ENCODE measurements at regions not wholly inside any gene's neighbourhood (a gene's known extent, or its start where the extent isn't known, plus 50 kb on each side); places are given as distances from the start of the nearest gene placed in this dataset.
A peak's percentile ranks its signal among the peaks of the same experiment; 100 is the strongest.
"Not testable (repeated sequence)": the region's sequence is repeated elsewhere in the genome, so short reads cannot be mapped to it uniquely, and the experiment has no call there.

DNA sequence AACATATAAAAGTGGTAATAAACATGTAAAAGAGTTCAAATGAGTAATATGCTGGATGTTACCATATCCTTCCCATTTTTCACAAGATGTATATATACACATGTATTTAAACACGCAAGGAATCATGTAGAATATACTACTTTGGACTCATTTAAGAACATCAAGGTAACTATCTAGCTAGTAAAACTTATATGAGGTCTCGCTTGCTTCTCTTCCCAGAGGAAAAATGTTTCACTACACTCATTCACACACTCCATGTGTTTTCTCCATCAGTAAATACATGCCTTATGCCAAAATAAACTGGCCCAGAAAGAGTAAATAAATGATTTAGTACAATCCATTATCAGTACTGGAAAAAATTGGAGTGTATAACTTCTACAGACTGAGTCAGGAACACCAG is 229.2 kb upstream of the MME start:
- intact Hi-C loops (cut with micrococcal nuclease): no loop called here
- ATAC-seq: no peak

GRCh38 chr3:154849408-154849807 is 230.7 kb upstream of the MME start:
- ATAC-seq: no peak
- intact Hi-C loops (cut with micrococcal nuclease): no loop called here
- no peak for DNase-seq

More for the DNA sequence above, 229.2 kb upstream of the MME start:
- no peak for DNase-seq

DNA sequence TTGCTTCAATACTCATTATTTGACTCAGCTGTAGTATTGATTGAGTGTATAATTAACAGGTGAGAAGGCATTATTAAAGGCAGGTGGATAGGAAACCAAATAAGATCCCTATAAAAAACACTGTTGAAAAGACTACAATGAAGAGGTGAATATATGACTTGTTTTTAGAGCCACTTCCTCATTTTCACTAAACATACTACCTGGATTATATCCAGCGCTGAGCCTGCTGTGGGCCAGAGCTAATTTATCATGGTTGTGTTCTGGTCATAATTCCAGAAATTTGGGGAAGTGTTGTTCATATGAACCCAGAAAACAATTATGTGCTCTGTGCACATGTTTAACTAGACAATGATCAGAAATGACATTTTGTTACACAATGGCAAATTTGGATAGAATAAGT is 235.3 kb upstream of the MME start:
- DNase-seq (no peak), ATAC-seq (no peak)
- intact Hi-C loops (cut with micrococcal nuclease): no loop called here

- DNase-seq: no peak
- ATAC-seq: no peak
- intact Hi-C loops (cut with micrococcal nuclease): no loop called here
Measured at GRCh38 chr3:154843647-154844046, 236.5 kb upstream of the MME start.

DNA sequence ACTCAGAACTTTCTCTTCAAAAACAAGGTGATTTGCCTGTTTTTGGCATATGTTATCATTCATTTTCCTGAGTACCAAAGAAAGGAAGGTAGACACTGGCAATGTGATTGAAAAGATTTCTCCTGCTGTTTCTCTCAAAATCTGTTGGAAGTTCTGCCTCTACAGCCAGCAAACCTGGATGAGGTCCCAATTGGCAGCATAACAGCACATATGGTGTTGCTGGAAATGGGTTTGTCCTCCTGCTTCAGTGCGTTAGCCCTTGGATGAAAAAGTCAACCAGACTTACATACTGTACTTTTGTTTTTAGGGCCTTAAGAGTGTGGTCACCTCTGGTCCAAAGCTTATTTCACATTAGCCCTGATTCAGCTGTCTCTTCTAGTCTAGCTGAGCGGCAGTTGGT is 237.6 kb upstream of the MME start:
- DNase-seq (no peak), ATAC-seq (no peak)
- intact Hi-C loops (cut with micrococcal nuclease): no loop called here

GRCh38 chr3:154835639-154836038 is 244.5 kb upstream of the MME start:
- intact Hi-C loops (cut with micrococcal nuclease): no loop called here
- ATAC-seq: no peak
- DNase-seq: no peak

DNA sequence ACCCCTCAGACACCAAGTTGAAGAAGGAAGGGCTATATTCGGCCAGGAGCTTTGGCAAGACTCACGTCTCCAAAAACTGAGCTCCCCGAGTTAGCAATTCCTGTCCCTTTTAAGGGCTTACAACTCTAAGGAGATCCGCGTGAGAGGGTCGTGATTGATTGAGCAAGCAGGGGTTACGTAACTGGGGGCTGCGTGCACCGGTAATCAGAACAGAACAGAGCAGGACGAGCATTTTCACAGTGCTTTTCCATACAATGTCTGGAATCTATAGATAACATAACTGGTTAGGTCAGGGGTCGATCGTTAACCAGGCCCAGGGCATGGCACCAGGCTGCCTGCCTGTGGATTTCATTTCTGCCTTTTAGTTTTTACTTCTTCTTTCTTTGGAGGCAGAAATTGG is 245.3 kb upstream of the MME start:
- ATAC-seq; DNase-seq; intact Hi-C loops (cut with micrococcal nuclease): not testable (repeated sequence)

DNA sequence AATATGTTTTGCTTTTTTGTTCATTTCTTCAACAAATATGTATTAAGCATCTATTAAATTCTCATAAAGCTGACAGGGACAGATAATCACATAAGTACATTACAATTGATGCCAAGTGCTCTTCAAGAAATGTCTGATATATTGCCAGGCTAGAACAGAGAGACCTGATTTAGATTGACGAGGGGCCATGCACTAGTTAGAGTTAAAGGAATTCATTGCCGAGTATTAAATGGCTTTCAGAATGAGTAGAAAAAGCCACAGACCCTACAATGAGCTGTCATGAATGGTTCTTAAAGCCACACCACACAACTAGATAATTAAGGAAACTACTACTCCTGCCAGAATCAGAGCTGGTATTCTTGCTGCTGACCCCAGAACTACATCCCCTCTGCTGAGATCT is 250.2 kb upstream of the MME start:
- DNase-seq: no peak
- intact Hi-C loops (cut with micrococcal nuclease): no loop called here
- ATAC-seq: no peak

DNA sequence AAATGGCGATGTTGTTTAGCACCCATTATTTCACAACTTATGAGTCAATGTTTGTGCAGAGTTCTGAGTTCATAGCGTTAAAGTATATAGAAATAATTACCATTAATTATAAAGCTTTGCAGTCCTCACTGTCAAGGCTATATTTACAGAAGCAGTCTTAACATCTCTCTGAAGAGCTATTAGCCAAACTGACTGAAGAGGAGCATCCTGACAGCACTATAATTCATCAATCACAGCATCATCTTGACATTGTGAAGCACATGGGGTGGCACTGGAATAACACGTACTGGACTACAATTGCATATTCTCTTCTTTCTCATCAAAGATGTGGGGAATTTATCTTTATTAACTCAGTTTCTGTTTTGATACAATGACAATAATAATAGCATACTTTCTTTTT is 260.6 kb upstream of the MME start:
- DNase-seq: no peak
- intact Hi-C loops (cut with micrococcal nuclease): no loop called here
- ATAC-seq: no peak

DNA sequence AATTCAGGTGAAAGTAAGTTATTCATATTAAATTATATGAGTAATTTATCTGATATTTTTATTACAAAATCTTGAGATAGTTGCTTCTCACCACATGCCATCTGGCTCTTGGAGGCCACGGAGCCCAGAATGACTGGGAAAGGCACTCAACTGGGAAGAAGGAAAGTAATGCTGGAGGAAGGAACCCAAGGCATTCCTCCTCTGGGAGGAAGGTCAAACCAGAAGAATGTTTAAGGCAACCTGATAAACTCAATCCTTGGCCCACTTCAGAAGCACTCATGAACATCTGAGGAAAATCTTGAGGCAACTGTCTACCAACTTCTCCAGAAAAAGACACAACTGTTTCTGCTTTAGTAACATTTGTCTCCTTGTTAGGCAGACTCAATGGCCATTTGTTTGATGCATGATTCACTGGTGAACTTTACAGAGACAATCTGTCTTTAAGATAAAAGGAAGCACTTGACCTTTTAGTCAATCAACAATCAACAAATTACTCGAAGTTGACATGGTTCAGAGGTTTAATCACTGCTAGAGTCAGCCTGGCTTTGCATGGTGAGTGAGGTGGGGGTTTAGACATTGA is 261.4 kb upstream of the MME start:
- intact Hi-C loops (cut with micrococcal nuclease): no loop called here
- DNase-seq (no peak), ATAC-seq (no peak)

DNA sequence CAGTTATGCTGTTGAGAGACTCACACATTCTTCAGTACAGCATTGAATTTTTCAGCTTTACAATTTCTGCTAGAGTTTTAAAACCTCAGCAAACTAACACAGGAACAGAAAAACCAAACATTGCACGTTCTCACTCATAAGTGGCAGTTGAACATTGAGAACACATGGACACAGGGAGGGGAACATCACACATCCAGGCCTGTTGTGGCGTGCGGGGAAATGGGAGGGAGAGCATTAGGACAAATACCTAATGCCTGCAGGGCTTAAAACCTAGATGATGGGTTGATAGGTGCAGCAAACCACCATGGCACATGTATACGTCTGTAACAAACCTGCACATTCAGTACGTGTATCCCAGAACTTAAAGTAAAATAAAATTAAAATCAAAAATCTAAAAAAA is 270.1 kb upstream of the MME start:
- ATAC-seq; DNase-seq; intact Hi-C loops (cut with micrococcal nuclease): not testable (repeated sequence)

DNA sequence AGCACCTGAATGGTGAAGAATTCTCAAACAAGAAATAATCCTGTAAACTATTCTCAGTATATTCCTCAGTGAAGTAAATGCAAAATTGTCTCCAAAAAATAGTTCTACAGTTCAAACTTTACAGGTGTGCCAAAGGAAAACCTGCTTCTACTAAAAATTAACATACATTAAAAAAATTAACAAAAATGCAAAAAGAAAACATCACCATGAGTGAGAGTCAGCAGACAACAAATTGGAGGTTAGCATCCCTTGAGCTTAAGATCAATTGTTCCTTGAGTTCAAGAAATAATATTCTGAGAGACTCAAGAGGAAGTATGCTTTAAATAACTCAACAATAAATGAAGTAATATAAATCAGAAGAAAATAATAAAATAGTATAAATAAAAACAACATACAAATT is 278.4 kb upstream of the MME start:
- intact Hi-C loops (cut with micrococcal nuclease): no loop called here
- ATAC-seq: no peak
- DNase-seq: no peak

- intact Hi-C loops (cut with micrococcal nuclease): no loop called here
- DNase-seq (no peak), ATAC-seq (no peak)
Measured at GRCh38 chr3:154799800-154800199, 280.3 kb upstream of the MME start.

- ATAC-seq: peak; percentile 37
- DNase-seq: no peak
- intact Hi-C loops (cut with micrococcal nuclease): no loop called here
Measured at GRCh38 chr3:154795582-154795981, 284.5 kb upstream of the MME start.

DNA sequence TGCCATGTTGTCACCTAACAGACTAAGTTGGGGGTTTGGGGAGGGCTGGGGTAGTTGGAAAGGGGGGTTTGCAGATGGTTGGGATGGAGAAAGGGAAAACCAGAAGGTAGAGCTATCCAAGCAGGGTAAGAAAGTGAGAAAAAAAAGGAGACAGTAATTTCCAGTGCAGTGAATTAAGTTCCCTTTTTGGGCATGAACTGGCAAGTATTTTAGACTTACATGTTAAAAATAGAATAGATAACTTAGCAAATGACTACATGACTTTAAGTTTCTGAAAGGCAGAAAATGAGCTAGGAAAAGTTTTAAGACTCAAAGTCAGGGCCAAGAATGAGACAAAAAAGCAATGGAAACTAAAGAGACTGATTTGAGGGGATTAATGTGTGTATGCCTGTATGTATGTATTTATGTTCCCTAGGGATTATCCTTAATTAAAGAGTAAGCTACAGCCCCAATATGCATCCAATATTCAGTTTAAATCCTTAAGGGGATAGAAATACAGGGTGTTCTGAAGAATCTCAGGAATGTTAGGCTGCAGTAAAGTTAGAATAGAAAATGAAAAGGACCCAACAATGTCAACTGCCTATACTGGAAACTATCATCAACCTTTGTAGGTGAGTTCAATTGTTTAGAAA is 285.2 kb upstream of the MME start:
- DNase-seq: no peak
- no peak for ATAC-seq
- intact Hi-C loops (cut with micrococcal nuclease): no loop called here

- DNase-seq (no peak), ATAC-seq (peak; percentile 40)
- intact Hi-C loops (cut with micrococcal nuclease): no loop called here
Measured at GRCh38 chr3:154794391-154794790, 285.7 kb upstream of the MME start.

GRCh38 chr3:154792828-154793227 is 287.3 kb upstream of the MME start:
- no peak for ATAC-seq
- intact Hi-C loops (cut with micrococcal nuclease): no loop called here
- DNase-seq: no peak

DNA sequence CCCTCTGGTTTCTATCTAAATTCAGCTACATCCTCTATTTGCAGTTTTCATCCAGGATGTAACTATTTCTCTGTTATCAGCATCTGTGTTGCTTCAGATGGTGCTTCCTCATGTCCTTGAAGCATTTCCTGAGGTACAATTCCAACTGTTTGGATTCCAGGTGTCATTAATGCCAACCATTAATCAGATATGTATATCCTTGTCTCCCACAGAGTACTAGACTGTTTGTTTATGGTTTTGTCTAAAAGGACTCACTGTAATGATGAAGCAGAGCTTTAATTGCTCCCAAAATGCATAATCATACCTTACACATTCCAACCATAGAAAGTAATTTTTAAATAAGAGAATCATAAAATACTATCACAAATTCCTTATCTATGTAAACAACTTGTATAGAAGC is 288.5 kb upstream of the MME start:
- no peak for DNase-seq
- ATAC-seq: no peak
- intact Hi-C loops (cut with micrococcal nuclease): no loop called here

GRCh38 chr3:154786724-154787123 is 293.4 kb upstream of the MME start:
- ATAC-seq (no peak), DNase-seq (no peak)
- intact Hi-C loops (cut with micrococcal nuclease): no loop called here

DNA sequence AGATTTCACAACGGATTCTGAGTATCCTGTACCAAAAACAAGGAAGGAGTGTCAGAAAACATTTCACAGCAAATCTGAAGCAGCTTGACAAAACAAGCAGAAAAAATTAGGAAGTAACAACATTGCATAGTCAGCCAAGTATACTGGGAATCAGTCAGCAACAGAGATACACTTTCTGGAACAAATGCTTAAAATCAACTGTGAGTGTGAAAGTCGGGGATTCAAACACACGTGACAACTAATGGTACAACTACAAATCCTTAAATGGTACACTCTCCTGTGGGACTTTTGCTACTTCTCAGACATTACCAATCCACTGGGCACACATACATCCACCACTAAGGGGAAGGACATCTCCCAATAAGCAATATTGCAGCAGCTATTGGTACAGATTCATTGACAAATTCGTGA is 296.6 kb upstream of the MME start:
- DNase-seq (no peak), ATAC-seq (peak; percentile 79)
- intact Hi-C loops (cut with micrococcal nuclease): no loop called here

GRCh38 chr3:154783061-154783460 is 297.1 kb upstream of the MME start:
- ATAC-seq (peak; percentile 45), DNase-seq (no peak)
- intact Hi-C loops (cut with micrococcal nuclease): no loop called here

DNA sequence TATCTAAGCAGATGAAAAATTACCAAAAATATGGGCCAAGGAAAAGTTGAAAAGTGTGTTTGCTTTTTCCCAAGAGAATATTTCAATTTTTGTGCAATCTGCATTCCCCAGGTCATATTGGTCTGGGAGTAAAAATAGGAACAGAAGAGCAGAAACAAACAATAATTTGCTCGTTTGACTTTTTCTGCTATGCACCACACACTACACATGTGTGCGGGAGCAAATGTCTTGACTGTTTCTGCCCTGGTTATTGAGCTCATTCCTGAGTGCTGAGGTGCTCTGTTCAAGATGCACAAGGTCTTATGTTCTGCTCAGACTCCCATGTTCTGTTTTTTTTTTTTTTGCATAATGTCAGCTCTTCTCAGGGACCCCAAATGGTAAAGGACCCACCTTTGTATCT is 298.0 kb upstream of the MME start:
- DNase-seq: no peak
- intact Hi-C loops (cut with micrococcal nuclease): no loop called here
- ATAC-seq: no peak
